WTC11 (cell line): ENCODE measurements at regions not wholly inside any gene's neighbourhood (a gene's known extent, or its start where the extent isn't known, plus 50 kb on each side); places are given as distances from the start of the nearest gene placed in this dataset.
"Not testable (repeated sequence)": the region's sequence is repeated elsewhere in the genome, so short reads cannot be mapped to it uniquely, and the experiment has no call there.

Source experiments
- ATAC-seq: fragments of 200-7000 bp; cut with Tn5 transposase; 2 replicates; pipeline ENCODE4 v1.10.0; 2021; ENCODE audit warnings: mild to moderate bottlenecking, moderate library complexity
- CTCF ChIA-PET: fragments of 300-600 bp; sonication (Branson Sonifier 250); formaldehyde crosslinking; loops from one replicate; lab custom pipeline; 2021; ENCODE audit warnings: antibody characterized with exemption; lab: Charles Lee
- POLR2A ChIA-PET: fragments of 350-600 bp; sonication (Branson Sonifier 250); formaldehyde crosslinking; loops from one replicate; lab custom pipeline; 2021; ENCODE audit warnings: antibody characterized with exemption; lab: Charles Lee
- DNase-seq: peaks from one replicate; pipeline ENCODE4 v3.0.0; 2021; ENCODE audit warnings: low spot score
- H3K27ac Mint-ChIP-seq: 2 replicates; pipeline ENCODE4 v1.8.0; 2021; ENCODE audit warnings: mixed read lengths
- H3K27me3 Mint-ChIP-seq: 2 replicates; pipeline ENCODE4 v1.8.0; 2021; ENCODE audit warnings: low read depth, mild to moderate bottlenecking, moderate library complexity, mixed read lengths
- H3K36me3 Mint-ChIP-seq: 2 replicates; pipeline ENCODE4 v1.8.0; 2021; ENCODE audit warnings: mixed read lengths
- H3K4me1 Mint-ChIP-seq: 2 replicates; pipeline ENCODE4 v1.8.0; 2022; ENCODE audit warnings: mixed read lengths
- H3K4me3 Mint-ChIP-seq: 2 replicates; pipeline ENCODE4 v1.8.0; 2021; ENCODE audit warnings: mild to moderate bottlenecking, moderate library complexity, mixed read lengths
- H3K9me3 Mint-ChIP-seq: 2 replicates; pipeline ENCODE4 v1.8.0; 2021; ENCODE audit warnings: mixed read lengths
- CREM ChIP-seq: sonication (generic); formaldehyde crosslinking; IDR thresholded peaks from 2 replicates; pipeline ENCODE4 v1.8.1; 2022; ENCODE audit warnings: mild to moderate bottlenecking, missing genetic modification reagents, moderate library complexity
- ELF4 ChIP-seq: sonication (generic); formaldehyde crosslinking; IDR thresholded peaks from 2 replicates; pipeline ENCODE4 v1.8.1; 2022; ENCODE audit warnings: low read depth, mild to moderate bottlenecking, moderate library complexity, missing genetic modification reagents
- ETV6 ChIP-seq: sonication (generic); formaldehyde crosslinking; IDR thresholded peaks from 2 replicates; pipeline ENCODE4 v1.8.1; 2022; ENCODE audit warnings: mild to moderate bottlenecking, missing genetic modification reagents
- FOXK1 ChIP-seq: sonication (generic); formaldehyde crosslinking; IDR thresholded peaks from 2 replicates; pipeline ENCODE4 v1.8.0; 2022; ENCODE audit warnings: mild to moderate bottlenecking, moderate library complexity, missing genetic modification reagents
- GABPB1 ChIP-seq: sonication (generic); formaldehyde crosslinking; IDR thresholded peaks from 2 replicates; pipeline ENCODE4 v1.8.1; 2023; ENCODE audit warnings: mild to moderate bottlenecking, missing genetic modification reagents
- HMGXB4 ChIP-seq: sonication (generic); formaldehyde crosslinking; IDR thresholded peaks from 2 replicates; pipeline ENCODE4 v1.8.1; 2023; ENCODE audit warnings: mild to moderate bottlenecking, moderate library complexity, missing genetic modification reagents
- MAX ChIP-seq: sonication (generic); formaldehyde crosslinking; IDR thresholded peaks from 2 replicates; pipeline ENCODE4 v1.8.0; 2022; ENCODE audit warnings: mild to moderate bottlenecking, missing genetic modification reagents
- NFATC4 ChIP-seq: fragments of 250-450 bp; sonication (Bioruptor Pico); IDR thresholded peaks from 2 replicates; pipeline ENCODE4 v1.9.0; 2021; ENCODE audit warnings: mild to moderate bottlenecking
- NFE2L1 ChIP-seq: sonication (generic); formaldehyde crosslinking; IDR thresholded peaks from 2 replicates; pipeline ENCODE4 v1.8.1; 2023; ENCODE audit warnings: missing genetic modification reagents
- OVOL2 ChIP-seq: fragments of 250-450 bp; sonication (Bioruptor Pico); IDR thresholded peaks from 2 replicates; pipeline ENCODE4 v1.9.0; 2021; ENCODE audit warnings: mild to moderate bottlenecking, borderline replicate concordance
- ZBTB43 ChIP-seq: sonication (generic); formaldehyde crosslinking; IDR thresholded peaks from 2 replicates; pipeline ENCODE4 v1.8.1; 2023; ENCODE audit warnings: mild to moderate bottlenecking, missing genetic modification reagents
- ZMAT4 ChIP-seq: fragments of 250-450 bp; sonication (Bioruptor Pico); IDR thresholded peaks from 2 replicates; pipeline ENCODE4 v1.9.0; 2021; ENCODE audit warnings: mild to moderate bottlenecking
- ZNF281 ChIP-seq: sonication (generic); formaldehyde crosslinking; IDR thresholded peaks from 2 replicates; pipeline ENCODE4 v1.8.0; 2023; ENCODE audit warnings: mild to moderate bottlenecking, missing genetic modification reagents
- ZSCAN18 ChIP-seq: fragments of 250-450 bp; sonication (Bioruptor Pico); IDR thresholded peaks from 2 replicates; pipeline ENCODE4 v2.1.2; 2022; ENCODE audit warnings: mild to moderate bottlenecking, moderate library complexity

- H3K9me3 Mint-ChIP-seq = no peaks in the 10 kb centered on the region
- H3K4me3 Mint-ChIP-seq = peak overlapping the region; percentile 97
- POLR2A ChIA-PET = interaction anchor here (0.6 kb wide), 1 partner anchor 40 kb away, joined by 7 read pairs; no protein-coding TSS in a partner anchor
- ATAC-seq (no peak), DNase-seq (no peak)
- H3K36me3 Mint-ChIP-seq = no peaks in the 10 kb centered on the region; the same call in 1 of the 2 replicates
- TF ChIP-seq ZNF281 (CRISPR knock-in tag) = no peak
- peak overlapping the region; percentile 95 for H3K27ac Mint-ChIP-seq
- peaks cover 4% of the 10 kb centered on the region for H3K27me3 Mint-ChIP-seq
- H3K4me1 Mint-ChIP-seq = peaks cover 12% of the 10 kb centered on the region
- CTCF ChIA-PET = interaction anchor here (1.3 kb wide), 1 partner anchor 58 kb away, joined by 13 read pairs; no protein-coding TSS in a partner anchor
These were observed 217.7 kb downstream of the OR2B2 start for GRCh38 chr6:27694547-27694874.

- ATAC-seq (peak; percentile 78), DNase-seq (no peak)
- Mint-ChIP-seq H3K4me1 (peaks cover 12% of the 10 kb centered on the region), H3K9me3 (no peaks in the 10 kb centered on the region), H3K27me3 (peaks cover 4% of the 10 kb centered on the region), H3K4me3 (peak overlapping the region; percentile 97), H3K27ac (peak overlapping the region; percentile 95), H3K36me3 (no peaks in the 10 kb centered on the region; the same call in 1 of the 2 replicates)
- ChIA-PET POLR2A (interaction anchor here (0.6 kb wide), 1 partner anchor 40 kb away, joined by 7 read pairs; no protein-coding TSS in a partner anchor), CTCF (interaction anchor here (1.3 kb wide), 1 partner anchor 58 kb away, joined by 13 read pairs; no protein-coding TSS in a partner anchor)
- 0 out of 2 replicates have a peak, but pooled peaks have one; percentile 57 for TF ChIP-seq ZBTB43 (CRISPR knock-in tag)
- TF ChIP-seq CREM (CRISPR knock-in tag) = 0 out of 2 replicates have a peak, but pooled peaks have one; percentile 58
- peak; percentile 64; the same call in 1 of the 2 replicates for TF ChIP-seq ETV6
- TF ChIP-seq NFATC4 (CRISPR knock-in tag) = no peak
- TF ChIP-seq NFE2L1 = no peak
- TF ChIP-seq ELF4 = no peak
- TF ChIP-seq GABPB1 (CRISPR knock-in tag) = peak; percentile 17; the same call in 1 of the 2 replicates
- TF ChIP-seq FOXK1 (CRISPR knock-in tag) = 0 out of 2 replicates have a peak, but pooled peaks have one; percentile 26
- TF ChIP-seq HMGXB4 = peak; percentile 83; the same call in 1 of the 2 replicates
- peak; percentile 52; the same call in 1 of the 2 replicates for TF ChIP-seq MAX (CRISPR knock-in tag)
- no peak for TF ChIP-seq ZSCAN18 (CRISPR knock-in tag)
- no peak for TF ChIP-seq ZMAT4 (CRISPR knock-in tag)
- TF ChIP-seq OVOL2 (CRISPR knock-in tag) = no peak
These were observed 218.2 kb downstream of the OR2B2 start for GRCh38 chr6:27693766-27694546.

- Mint-ChIP-seq H3K27me3 (peaks cover 13% of the 10 kb centered on the region), H3K4me1 (peaks cover 12% of the 10 kb centered on the region)
- CTCF ChIA-PET = interaction anchor here (0.5 to 1.7 kb wide), 3 partner anchors 42 to 115 kb away, joined by 3 to 5 read pairs (median 3); no protein-coding TSS in a partner anchor
- ATAC-seq, POLR2A ChIA-PET, H3K27ac Mint-ChIP-seq, DNase-seq, H3K9me3 Mint-ChIP-seq, H3K36me3 Mint-ChIP-seq, H3K4me3 Mint-ChIP-seq: not testable (repeated sequence)
These were observed 219.2 kb upstream of the ZNF184 start for GRCh38 chr6:27692133-27692532.
